ENCODE measurements at regions not wholly inside any gene's neighbourhood (a gene's known extent, or its start where the extent isn't known, plus 50 kb on each side); places are given as distances from the start of the nearest gene placed in this dataset.

DNA sequence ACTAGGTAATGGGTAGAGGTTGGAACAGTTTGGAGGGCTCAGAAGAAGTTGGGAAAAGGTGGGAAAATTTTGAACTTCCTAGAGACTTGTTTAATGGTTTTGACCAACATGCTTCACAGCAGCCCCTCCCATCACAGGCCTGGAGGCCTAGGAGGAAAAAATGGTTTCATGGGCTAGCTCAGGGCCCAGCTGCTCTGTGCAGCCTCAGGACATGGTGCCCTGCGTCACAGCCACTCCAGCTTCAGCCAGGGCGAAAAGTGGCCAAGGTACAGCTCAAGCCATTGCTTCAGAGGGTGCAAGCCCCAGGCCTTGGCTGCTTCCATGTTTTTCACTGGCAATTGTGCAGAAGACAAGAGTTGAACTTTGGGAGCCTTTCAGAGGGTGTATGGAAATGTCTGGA is 453.7 kb downstream of the LRRC70 start:
- TF ChIP-seq, protein P1, sequence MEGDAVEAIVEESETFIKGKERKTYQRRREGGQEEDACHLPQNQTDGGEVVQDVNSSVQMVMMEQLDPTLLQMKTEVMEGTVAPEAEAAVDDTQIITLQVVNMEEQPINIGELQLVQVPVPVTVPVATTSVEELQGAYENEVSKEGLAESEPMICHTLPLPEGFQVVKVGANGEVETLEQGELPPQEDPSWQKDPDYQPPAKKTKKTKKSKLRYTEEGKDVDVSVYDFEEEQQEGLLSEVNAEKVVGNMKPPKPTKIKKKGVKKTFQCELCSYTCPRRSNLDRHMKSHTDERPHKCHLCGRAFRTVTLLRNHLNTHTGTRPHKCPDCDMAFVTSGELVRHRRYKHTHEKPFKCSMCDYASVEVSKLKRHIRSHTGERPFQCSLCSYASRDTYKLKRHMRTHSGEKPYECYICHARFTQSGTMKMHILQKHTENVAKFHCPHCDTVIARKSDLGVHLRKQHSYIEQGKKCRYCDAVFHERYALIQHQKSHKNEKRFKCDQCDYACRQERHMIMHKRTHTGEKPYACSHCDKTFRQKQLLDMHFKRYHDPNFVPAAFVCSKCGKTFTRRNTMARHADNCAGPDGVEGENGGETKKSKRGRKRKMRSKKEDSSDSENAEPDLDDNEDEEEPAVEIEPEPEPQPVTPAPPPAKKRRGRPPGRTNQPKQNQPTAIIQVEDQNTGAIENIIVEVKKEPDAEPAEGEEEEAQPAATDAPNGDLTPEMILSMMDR (IDR thresholded peaks at IDR 0.05) = no peak
- no peak for TF ChIP-seq EZH2 (IDR thresholded peaks at IDR 0.05)
- TF ChIP-seq EZH2phosphoT487 (IDR thresholded peaks at IDR 0.05) = no peak
